ENCODE measurements at regions not wholly inside any gene's neighbourhood (a gene's known extent, or its start where the extent isn't known, plus 50 kb on each side); places are given as distances from the start of the nearest gene placed in this dataset.

GRCh38 chr12:25757037-25757665 is 201.3 kb upstream of the RASSF8 start:
- FAIRE-seq (no peak), DNase-seq (peak in 1 of 2 donors; percentile 39)
- 21 to 33% (median 26%) methylated on average over 1 of the region's 1 CpG for WGBS, 3 donors

GRCh38 chr12:25759752-25760151 is 198.7 kb upstream of the RASSF8 start:
- FAIRE-seq, result no peak

More at GRCh38 chr12:25757037-25757665, 201.3 kb upstream of the RASSF8 start:
- Histone ChIP-seq H3K4me3 (ENCODE audit: low read depth in 1 of 3, low read length in 3 of 3) (no peak overlapping the region), H3K27me3 (ENCODE audit: control insufficient read depth in 3 of 3, insufficient read depth in 3 of 3, low read length in 3 of 3) (no peaks in the 10 kb centered on the region), H3K36me3 (ENCODE audit: control insufficient read depth in 3 of 3, insufficient read depth in 2 of 3, low read depth in 1 of 3, low read length in 3 of 3) (no peaks in the 10 kb centered on the region), H3K27ac (ENCODE audit: low read depth in 1 of 3, low read length in 2 of 3) (no peak overlapping the region), H3K4me1 (ENCODE audit: control insufficient read depth in 3 of 3, insufficient read depth in 2 of 3, low read depth in 1 of 3, low read length in 2 of 3) (no peaks in the 10 kb centered on the region), H3K9me3 (ENCODE audit: control insufficient read depth in 2 of 2, insufficient read depth in 1 of 2, low read depth in 1 of 2, low read length in 1 of 2) (no peaks in the 10 kb centered on the region)

DNA sequence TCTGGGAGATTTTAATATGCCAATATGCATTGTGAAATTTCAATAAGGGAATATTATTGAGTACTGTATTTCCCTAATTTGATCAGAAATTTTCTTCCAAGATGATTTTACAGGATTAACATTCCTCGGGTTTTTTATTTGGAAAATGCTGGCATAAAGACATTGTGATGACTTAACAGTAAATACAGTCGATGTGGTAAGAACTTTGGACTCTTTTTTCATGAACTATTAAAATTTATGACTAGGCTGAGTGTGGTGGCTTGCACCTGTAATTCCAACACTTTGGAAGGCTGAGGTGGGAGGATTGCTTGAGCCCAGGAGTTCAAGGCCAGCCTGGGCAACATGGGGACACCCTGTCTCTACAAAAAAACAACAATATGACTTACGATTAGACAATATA is 197.1 kb upstream of the RASSF8 start:
- WGBS, 3 donors, result 13 to 56% (median 26%) methylated on average over 3 of the region's 3 CpGs
- no peaks in the 10 kb centered on the region for H3K36me3 ChIP-seq (ENCODE audit: control insufficient read depth in 3 of 3, insufficient read depth in 2 of 3, low read depth in 1 of 3, low read length in 3 of 3)
- no peaks in the 10 kb centered on the region for H3K27me3 ChIP-seq (ENCODE audit: control insufficient read depth in 3 of 3, insufficient read depth in 3 of 3, low read length in 3 of 3)
- DNase-seq, result peak in 1 of 2 donors; percentile 46
- FAIRE-seq, result no peak
- H3K27ac ChIP-seq (ENCODE audit: low read depth in 1 of 3, low read length in 2 of 3), result no peak overlapping the region
- H3K9me3 ChIP-seq (ENCODE audit: control insufficient read depth in 2 of 2, insufficient read depth in 1 of 2, low read depth in 1 of 2, low read length in 1 of 2), result no peaks in the 10 kb centered on the region
- no peaks in the 10 kb centered on the region for H3K4me1 ChIP-seq (ENCODE audit: control insufficient read depth in 3 of 3, insufficient read depth in 2 of 3, low read depth in 1 of 3, low read length in 2 of 3)
- no peak overlapping the region for H3K4me3 ChIP-seq (ENCODE audit: low read depth in 1 of 3, low read length in 3 of 3)

More at GRCh38 chr12:25759752-25760151, 198.7 kb upstream of the RASSF8 start:
- Histone ChIP-seq H3K9me3 (ENCODE audit: control insufficient read depth in 2 of 2, insufficient read depth in 1 of 2, low read depth in 1 of 2, low read length in 1 of 2) (no peaks in the 10 kb centered on the region), H3K4me3 (ENCODE audit: low read depth in 1 of 3, low read length in 3 of 3) (no peak overlapping the region), H3K4me1 (ENCODE audit: control insufficient read depth in 3 of 3, insufficient read depth in 2 of 3, low read depth in 1 of 3, low read length in 2 of 3) (no peaks in the 10 kb centered on the region), H3K27me3 (ENCODE audit: control insufficient read depth in 3 of 3, insufficient read depth in 3 of 3, low read length in 3 of 3) (no peaks in the 10 kb centered on the region), H3K36me3 (ENCODE audit: control insufficient read depth in 3 of 3, insufficient read depth in 2 of 3, low read depth in 1 of 3, low read length in 3 of 3) (no peaks in the 10 kb centered on the region), H3K27ac (ENCODE audit: low read depth in 1 of 3, low read length in 2 of 3) (no peak overlapping the region)
- DNase-seq, result no peak
- WGBS, 3 donors, result 84 to 88% (median 84%) methylated on average over 2 of the region's 2 CpGs

- no peaks in the 10 kb centered on the region for H3K27me3 ChIP-seq (ENCODE audit: control insufficient read depth in 3 of 3, insufficient read depth in 3 of 3, low read length in 3 of 3)
- H3K4me3 ChIP-seq (ENCODE audit: low read depth in 1 of 3, low read length in 3 of 3), result no peak overlapping the region
- DNase-seq, result no peak
- no peaks in the 10 kb centered on the region for H3K36me3 ChIP-seq (ENCODE audit: control insufficient read depth in 3 of 3, insufficient read depth in 2 of 3, low read depth in 1 of 3, low read length in 3 of 3)
- H3K27ac ChIP-seq (ENCODE audit: low read depth in 1 of 3, low read length in 2 of 3), result no peak overlapping the region
- no peaks in the 10 kb centered on the region for H3K9me3 ChIP-seq (ENCODE audit: control insufficient read depth in 2 of 2, insufficient read depth in 1 of 2, low read depth in 1 of 2, low read length in 1 of 2)
- no peaks in the 10 kb centered on the region for H3K4me1 ChIP-seq (ENCODE audit: control insufficient read depth in 3 of 3, insufficient read depth in 2 of 3, low read depth in 1 of 3, low read length in 2 of 3)
- no peak for FAIRE-seq
- WGBS, 3 donors, result 92 to 97% (median 95%) methylated on average over 1 of the region's 1 CpG
Observed at GRCh38 chr12:25764409-25764808, 194.1 kb upstream of the RASSF8 start.

- no peak for FAIRE-seq
- Histone ChIP-seq H3K27ac (ENCODE audit: low read depth in 1 of 3, low read length in 2 of 3) (no peak overlapping the region), H3K4me3 (ENCODE audit: low read depth in 1 of 3, low read length in 3 of 3) (no peak overlapping the region), H3K27me3 (ENCODE audit: control insufficient read depth in 3 of 3, insufficient read depth in 3 of 3, low read length in 3 of 3) (no peaks in the 10 kb centered on the region), H3K36me3 (ENCODE audit: control insufficient read depth in 3 of 3, insufficient read depth in 2 of 3, low read depth in 1 of 3, low read length in 3 of 3) (no peaks in the 10 kb centered on the region), H3K4me1 (ENCODE audit: control insufficient read depth in 3 of 3, insufficient read depth in 2 of 3, low read depth in 1 of 3, low read length in 2 of 3) (no peaks in the 10 kb centered on the region), H3K9me3 (ENCODE audit: control insufficient read depth in 2 of 2, insufficient read depth in 1 of 2, low read depth in 1 of 2, low read length in 1 of 2) (no peaks in the 10 kb centered on the region)
- 49 to 67% (median 59%) methylated on average over 3 of the region's 3 CpGs for WGBS, 3 donors
- no peak for DNase-seq
Observed at GRCh38 chr12:25764892-25765291, 193.6 kb upstream of the RASSF8 start.

GRCh38 chr12:25767606-25768005 is 190.9 kb upstream of the RASSF8 start:
- no peak overlapping the region for H3K4me3 ChIP-seq (ENCODE audit: low read depth in 1 of 3, low read length in 3 of 3)
- no peaks in the 10 kb centered on the region for H3K36me3 ChIP-seq (ENCODE audit: control insufficient read depth in 3 of 3, insufficient read depth in 2 of 3, low read depth in 1 of 3, low read length in 3 of 3)
- no peaks in the 10 kb centered on the region for H3K27me3 ChIP-seq (ENCODE audit: control insufficient read depth in 3 of 3, insufficient read depth in 3 of 3, low read length in 3 of 3)
- DNase-seq, result no peak
- H3K27ac ChIP-seq (ENCODE audit: low read depth in 1 of 3, low read length in 2 of 3), result no peak overlapping the region
- WGBS, 3 donors, result 88 to 100% (median 95%) methylated on average over 1 of the region's 1 CpG
- H3K9me3 ChIP-seq (ENCODE audit: control insufficient read depth in 2 of 2, insufficient read depth in 1 of 2, low read depth in 1 of 2, low read length in 1 of 2), result no peaks in the 10 kb centered on the region
- no peak for FAIRE-seq
- H3K4me1 ChIP-seq (ENCODE audit: control insufficient read depth in 3 of 3, insufficient read depth in 2 of 3, low read depth in 1 of 3, low read length in 2 of 3), result no peaks in the 10 kb centered on the region

- Histone ChIP-seq H3K4me1 (ENCODE audit: control insufficient read depth in 3 of 3, insufficient read depth in 2 of 3, low read depth in 1 of 3, low read length in 2 of 3) (no peaks in the 10 kb centered on the region), H3K27ac (ENCODE audit: low read depth in 1 of 3, low read length in 2 of 3) (no peak overlapping the region), H3K27me3 (ENCODE audit: control insufficient read depth in 3 of 3, insufficient read depth in 3 of 3, low read length in 3 of 3) (no peaks in the 10 kb centered on the region), H3K36me3 (ENCODE audit: control insufficient read depth in 3 of 3, insufficient read depth in 2 of 3, low read depth in 1 of 3, low read length in 3 of 3) (no peaks in the 10 kb centered on the region), H3K4me3 (ENCODE audit: low read depth in 1 of 3, low read length in 3 of 3) (no peak overlapping the region), H3K9me3 (ENCODE audit: control insufficient read depth in 2 of 2, insufficient read depth in 1 of 2, low read depth in 1 of 2, low read length in 1 of 2) (no peaks in the 10 kb centered on the region)
- DNase-seq (no peak), FAIRE-seq (no peak)
- WGBS, 3 donors, result 79 to 87% (median 81%) methylated on average over 2 of the region's 2 CpGs
Observed at GRCh38 chr12:25768151-25768550, 190.3 kb upstream of the RASSF8 start.

- WGBS, 3 donors, result 50 to 72% (median 61%) methylated on average over 6 of the region's 6 CpGs
- Histone ChIP-seq H3K27me3 (ENCODE audit: control insufficient read depth in 3 of 3, insufficient read depth in 3 of 3, low read length in 3 of 3) (no peaks in the 10 kb centered on the region), H3K4me1 (ENCODE audit: control insufficient read depth in 3 of 3, insufficient read depth in 2 of 3, low read depth in 1 of 3, low read length in 2 of 3) (no peaks in the 10 kb centered on the region), H3K27ac (ENCODE audit: low read depth in 1 of 3, low read length in 2 of 3) (no peak overlapping the region), H3K9me3 (ENCODE audit: control insufficient read depth in 2 of 2, insufficient read depth in 1 of 2, low read depth in 1 of 2, low read length in 1 of 2) (no peaks in the 10 kb centered on the region), H3K36me3 (ENCODE audit: control insufficient read depth in 3 of 3, insufficient read depth in 2 of 3, low read depth in 1 of 3, low read length in 3 of 3) (no peaks in the 10 kb centered on the region), H3K4me3 (ENCODE audit: low read depth in 1 of 3, low read length in 3 of 3) (no peak overlapping the region)
- no peak for FAIRE-seq
- peak; percentile 3 to 10 for DNase-seq
Observed at GRCh38 chr12:25769082-25769945, 189.2 kb upstream of the RASSF8 start.
